GM18507 (cell line): ENCODE measurements at regions not wholly inside any gene's neighbourhood (a gene's known extent, or its start where the extent isn't known, plus 50 kb on each side); places are given as distances from the start of the nearest gene placed in this dataset.

Experiments
- DNase-seq: peaks from one replicate; pipeline ENCODE4 v3.0.0; 2011; ENCODE audit warnings: low read depth; ENCODE audit not compliant: insufficient read length; ENCODE audit errors: extremely low spot score
- FAIRE-seq: peaks from 2 replicates; lab custom pipeline; 2011; peaks lifted over from hg19 to GRCh38; lab: Jason Lieb, UNC

- DNase-seq (no peak), FAIRE-seq (no peak)
These were observed 219.4 kb upstream of the CCDC150 start for GRCh38 chr2:196420143-196420542.

- FAIRE-seq (no peak), DNase-seq (no peak)
These were observed 217.6 kb upstream of the CCDC150 start for GRCh38 chr2:196421880-196422279.

- no peak for FAIRE-seq
These were observed 217.2 kb upstream of the CCDC150 start for GRCh38 chr2:196422361-196422760.

GRCh38 chr2:196426122-196426521, 213.4 kb upstream of the CCDC150 start:
- FAIRE-seq (no peak), DNase-seq (no peak)

More at GRCh38 chr2:196422361-196422760, 217.2 kb upstream of the CCDC150 start:
- DNase-seq, result no peak

- FAIRE-seq (peak; percentile 36), DNase-seq (no peak)
These were observed 211.4 kb upstream of the CCDC150 start for GRCh38 chr2:196427986-196428634.

GRCh38 chr2:196431076-196431475, 208.4 kb upstream of the CCDC150 start:
- DNase-seq (no peak), FAIRE-seq (no peak)

GRCh38 chr2:196431957-196432356, 207.6 kb upstream of the CCDC150 start:
- FAIRE-seq (no peak), DNase-seq (no peak)

- DNase-seq (no peak), FAIRE-seq (no peak)
These were observed 206.4 kb upstream of the CCDC150 start for GRCh38 chr2:196433116-196433515.

GRCh38 chr2:196434217-196434616, 205.3 kb upstream of the CCDC150 start:
- FAIRE-seq (no peak), DNase-seq (no peak)

- no peak for FAIRE-seq
- no peak for DNase-seq
These were observed 204.3 kb upstream of the CCDC150 start for GRCh38 chr2:196435189-196435588.

- FAIRE-seq (no peak), DNase-seq (no peak)
These were observed 201.9 kb upstream of the CCDC150 start for GRCh38 chr2:196437626-196438025.

GRCh38 chr2:196439760-196440159, 199.8 kb upstream of the CCDC150 start:
- DNase-seq (no peak), FAIRE-seq (no peak)

- no peak for DNase-seq
- no peak for FAIRE-seq
These were observed 199.1 kb upstream of the CCDC150 start for GRCh38 chr2:196440413-196440812.

GRCh38 chr2:196441527-196441926, 198.0 kb upstream of the CCDC150 start:
- FAIRE-seq (no peak), DNase-seq (no peak)

GRCh38 chr2:196442211-196442610, 197.3 kb upstream of the CCDC150 start:
- FAIRE-seq, result no peak
- no peak for DNase-seq

GRCh38 chr2:196444442-196444841, 195.1 kb upstream of the CCDC150 start:
- FAIRE-seq (no peak), DNase-seq (no peak)

GRCh38 chr2:196445991-196446390, 193.5 kb upstream of the CCDC150 start:
- no peak for DNase-seq
- no peak for FAIRE-seq

GRCh38 chr2:196448407-196449079, 191.0 kb upstream of the CCDC150 start:
- DNase-seq (no peak), FAIRE-seq (no peak)

- FAIRE-seq, result no peak
- DNase-seq, result no peak
These were observed 190.4 kb upstream of the CCDC150 start for GRCh38 chr2:196449083-196449482.

GRCh38 chr2:196452758-196453157, 186.8 kb upstream of the CCDC150 start:
- FAIRE-seq, result no peak

GRCh38 chr2:196453613-196454047, 185.9 kb upstream of the CCDC150 start:
- FAIRE-seq, result peak; percentile 72
- no peak for DNase-seq

More at GRCh38 chr2:196452758-196453157, 186.8 kb upstream of the CCDC150 start:
- no peak for DNase-seq
